KG1 (cell line): ENCODE measurements at regions not wholly inside any gene's neighbourhood (a gene's known extent, or its start where the extent isn't known, plus 50 kb on each side); places are given as distances from the start of the nearest gene placed in this dataset.

Experiments used
- DNase-seq: peaks from one replicate; lab custom pipeline; 2025; lab: John Stamatoyannopoulos, UW

DNA sequence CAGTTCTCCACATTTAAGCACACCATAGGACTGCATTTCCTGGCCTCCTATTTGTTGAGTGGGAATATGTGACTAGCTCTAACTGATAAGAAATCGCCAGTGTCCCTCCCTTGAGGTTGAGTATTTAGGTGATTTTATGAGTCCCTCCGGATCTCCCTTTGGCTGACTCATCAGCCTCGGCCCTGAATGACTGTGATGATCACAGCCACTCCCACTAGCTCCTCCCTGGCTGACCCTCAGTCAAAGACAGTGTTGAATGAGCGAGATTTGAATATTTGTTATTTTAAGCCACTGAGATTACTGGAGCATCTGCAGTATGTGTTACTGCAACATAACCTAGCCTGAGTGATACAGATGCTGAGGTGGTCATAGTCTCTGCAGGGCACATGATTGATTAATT lies 515.3 kb downstream of the EPHB1 start:
- DNase-seq: no peak

DNA sequence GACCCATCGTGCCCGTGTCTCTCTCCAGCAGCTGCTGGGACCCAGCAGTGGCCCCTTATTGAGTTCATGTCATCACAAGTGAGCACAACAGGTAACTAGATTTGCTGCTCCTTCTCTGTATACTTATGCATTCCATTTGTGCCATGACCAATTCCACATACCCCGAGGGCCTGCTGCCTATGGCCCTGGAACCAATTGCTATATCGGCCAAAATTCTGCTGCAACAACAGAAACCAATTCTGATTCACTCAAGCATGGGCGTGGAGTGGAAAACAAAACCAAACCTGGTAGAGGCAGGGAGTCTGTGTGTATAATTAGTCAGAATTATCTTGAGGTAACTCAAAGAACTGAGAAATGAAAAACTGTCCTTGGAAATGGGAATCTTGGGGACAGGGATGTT lies 516.6 kb downstream of the EPHB1 start:
- DNase-seq: no peak

DNA sequence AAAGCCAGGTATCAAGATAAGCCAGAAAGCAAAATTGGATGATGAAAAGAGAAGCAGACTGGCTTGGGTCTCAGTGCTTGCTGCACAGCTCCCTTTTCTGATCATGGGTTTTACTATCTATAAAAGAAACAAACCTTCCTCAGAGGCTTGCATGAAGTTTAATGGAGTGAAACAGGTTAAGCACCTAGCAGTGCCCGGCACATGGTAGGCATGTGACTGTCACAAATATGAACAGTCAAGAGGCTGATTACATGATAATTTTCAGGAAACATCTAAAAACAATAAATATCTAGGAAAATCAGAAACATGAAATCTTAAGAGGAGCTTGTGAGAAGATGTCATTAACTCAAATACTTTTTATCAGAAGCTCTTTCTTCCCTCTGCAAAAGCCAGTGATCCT lies 519.2 kb downstream of the EPHB1 start:
- DNase-seq: no peak

DNA sequence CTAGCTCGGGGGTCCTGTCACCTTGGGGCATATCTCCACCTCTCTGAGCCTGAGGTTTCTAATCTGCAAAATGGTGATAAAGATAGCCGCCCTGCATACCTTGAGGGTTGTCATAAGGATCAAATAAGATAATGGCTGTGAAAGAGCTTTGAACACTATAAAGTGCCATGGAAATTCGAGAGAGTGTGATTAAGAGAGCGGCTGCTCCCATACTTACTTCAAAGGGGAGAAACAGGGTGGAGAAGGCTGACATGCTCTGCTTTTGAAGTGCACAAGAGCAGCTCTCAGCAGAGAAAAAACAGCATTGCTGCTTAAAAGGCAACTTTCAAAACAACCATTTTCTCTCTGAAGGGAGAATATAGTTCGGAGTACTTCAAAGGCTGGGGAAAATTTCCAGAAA lies 529.2 kb downstream of the EPHB1 start:
- no peak for DNase-seq

DNA sequence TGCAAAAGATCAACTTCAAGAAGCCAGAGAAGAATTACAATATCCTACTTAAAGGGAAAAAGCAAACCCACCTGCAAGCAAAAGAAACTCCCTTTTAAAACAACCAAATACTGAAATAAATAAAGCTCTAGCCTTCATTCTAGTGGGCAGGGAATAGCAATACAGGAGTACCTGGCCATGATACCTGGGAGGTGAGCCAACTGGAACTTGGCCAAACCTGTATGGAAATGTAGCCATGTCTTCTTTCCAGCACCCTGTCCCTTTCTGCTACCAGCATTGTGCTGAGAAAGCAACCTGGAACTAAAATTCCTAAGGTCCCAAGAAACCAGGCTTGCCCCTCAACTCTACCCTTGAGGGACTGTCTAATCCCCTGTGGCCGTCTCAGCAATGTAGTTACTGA lies 530.0 kb downstream of the EPHB1 start:
- no peak for DNase-seq

DNA sequence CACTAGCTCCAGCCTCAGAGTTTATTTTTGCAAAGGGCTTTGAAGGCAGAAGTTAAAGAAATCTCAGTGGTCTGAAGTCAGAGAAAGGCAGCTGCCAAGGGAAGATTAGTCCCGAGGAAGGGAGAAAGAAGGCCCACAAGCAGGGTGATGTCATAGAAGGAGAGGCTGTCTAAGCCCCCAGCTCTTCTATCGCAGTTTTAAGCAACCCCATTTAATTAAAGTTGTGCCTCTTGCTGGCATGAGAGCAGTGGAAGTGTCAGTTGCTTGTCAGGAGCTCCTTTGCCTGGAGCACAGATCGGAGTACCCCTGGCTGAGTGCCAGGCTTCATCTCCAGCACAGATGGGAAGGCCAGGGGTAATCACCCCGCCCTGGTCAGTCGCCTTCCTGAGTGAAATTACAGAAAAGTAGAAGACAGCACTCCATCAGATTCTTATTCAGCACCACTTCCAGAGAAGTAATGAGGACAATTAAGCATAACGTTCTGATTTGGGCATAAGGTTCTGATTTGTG lies 530.7 kb downstream of the EPHB1 start:
- no peak for DNase-seq

DNA sequence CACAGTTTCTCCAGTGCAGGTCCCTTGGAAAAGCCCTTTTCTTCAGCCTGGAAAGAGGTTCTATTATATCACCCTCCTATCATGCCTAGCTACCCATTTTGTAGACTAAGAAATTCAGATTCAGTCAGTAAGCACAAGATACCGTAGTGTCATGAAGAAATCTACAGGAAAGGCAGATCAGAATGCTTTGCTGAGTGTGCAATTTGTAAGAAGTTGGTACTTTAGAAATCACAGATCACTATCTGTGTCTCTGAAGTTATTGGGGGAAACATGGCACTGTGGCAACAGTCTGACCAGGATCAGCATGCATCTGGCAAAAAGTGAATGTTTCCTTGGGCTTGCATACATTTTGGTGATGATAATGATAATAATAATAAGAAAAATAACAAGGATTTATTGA lies 531.8 kb downstream of the EPHB1 start:
- no peak for DNase-seq

DNA sequence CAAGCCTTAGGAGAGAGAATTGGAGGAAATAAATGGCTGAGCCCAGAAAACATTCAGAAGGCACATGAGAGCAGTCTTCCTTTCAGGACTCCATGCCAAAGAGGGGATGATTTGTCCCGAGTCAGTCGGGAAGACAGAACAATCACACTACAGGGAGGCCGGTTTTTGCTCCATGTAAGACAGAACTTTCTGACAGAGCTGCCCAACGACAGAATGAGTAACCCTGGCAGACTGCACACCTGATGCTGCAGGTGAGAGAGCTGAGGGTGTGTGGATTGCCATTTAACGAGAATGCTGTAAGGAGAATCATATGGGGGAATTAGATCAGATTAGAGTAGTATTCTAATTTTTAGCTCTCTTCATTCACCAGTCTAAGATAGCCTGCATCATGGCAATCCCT lies 533.0 kb downstream of the EPHB1 start:
- DNase-seq: no peak

DNA sequence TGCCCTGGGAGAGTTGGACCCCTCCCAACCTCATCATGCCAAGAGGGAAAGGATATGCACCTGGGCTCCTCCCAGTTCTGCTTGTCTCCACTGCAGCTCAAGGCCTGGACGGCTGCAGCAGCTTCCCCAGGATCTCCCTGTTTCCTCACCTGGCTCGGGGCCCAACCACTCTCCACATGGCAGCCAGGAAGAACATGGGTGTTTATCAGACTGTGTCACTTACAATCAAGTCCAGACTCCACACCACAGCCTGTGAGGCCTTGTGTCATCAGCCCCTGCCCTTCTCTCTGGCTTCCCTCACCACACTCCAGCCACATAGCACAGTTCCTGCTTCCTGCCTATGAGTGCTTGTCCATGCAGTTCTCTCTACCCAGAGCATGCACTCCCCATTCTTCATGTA lies 534.4 kb downstream of the EPHB1 start:
- DNase-seq: no peak

DNA sequence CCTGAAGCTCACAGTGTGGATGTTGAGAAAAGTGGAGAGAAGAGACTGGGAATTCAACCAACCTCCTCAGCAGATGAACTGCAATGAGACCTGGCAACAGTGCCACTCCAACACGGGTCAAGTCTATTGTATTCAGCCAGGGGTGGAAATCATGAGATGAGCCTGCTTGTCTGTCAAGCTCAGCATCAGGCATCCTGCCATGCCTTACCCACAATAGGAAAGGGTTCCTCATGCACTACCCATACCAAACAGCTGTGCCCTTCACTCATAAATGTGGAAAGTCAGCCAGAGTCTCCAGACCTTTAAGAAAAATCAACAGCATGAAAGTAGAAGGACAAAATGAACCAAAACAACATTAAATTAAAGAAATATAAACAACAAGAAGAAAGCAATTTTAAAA lies 542.1 kb downstream of the EPHB1 start:
- DNase-seq: no peak

DNA sequence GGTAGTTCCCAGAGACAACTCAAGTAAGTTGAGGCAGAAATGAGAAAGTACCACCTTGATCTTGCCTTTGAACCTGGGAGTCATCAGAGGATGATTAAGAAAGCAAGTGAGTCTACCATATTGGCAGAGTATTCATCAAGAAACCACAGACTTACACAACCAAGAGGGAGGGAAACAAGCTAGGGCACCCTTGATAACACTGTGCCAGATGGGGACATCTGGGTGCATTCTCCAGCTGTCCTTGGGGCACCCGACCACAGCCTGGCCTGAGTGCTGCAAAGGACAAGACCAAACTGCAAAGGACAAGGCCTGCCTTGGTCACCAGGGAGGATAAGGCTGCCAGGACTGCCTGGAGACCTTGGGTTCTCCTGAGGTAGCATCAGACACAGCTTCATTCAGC lies 553.6 kb downstream of the EPHB1 start:
- no peak for DNase-seq

DNA sequence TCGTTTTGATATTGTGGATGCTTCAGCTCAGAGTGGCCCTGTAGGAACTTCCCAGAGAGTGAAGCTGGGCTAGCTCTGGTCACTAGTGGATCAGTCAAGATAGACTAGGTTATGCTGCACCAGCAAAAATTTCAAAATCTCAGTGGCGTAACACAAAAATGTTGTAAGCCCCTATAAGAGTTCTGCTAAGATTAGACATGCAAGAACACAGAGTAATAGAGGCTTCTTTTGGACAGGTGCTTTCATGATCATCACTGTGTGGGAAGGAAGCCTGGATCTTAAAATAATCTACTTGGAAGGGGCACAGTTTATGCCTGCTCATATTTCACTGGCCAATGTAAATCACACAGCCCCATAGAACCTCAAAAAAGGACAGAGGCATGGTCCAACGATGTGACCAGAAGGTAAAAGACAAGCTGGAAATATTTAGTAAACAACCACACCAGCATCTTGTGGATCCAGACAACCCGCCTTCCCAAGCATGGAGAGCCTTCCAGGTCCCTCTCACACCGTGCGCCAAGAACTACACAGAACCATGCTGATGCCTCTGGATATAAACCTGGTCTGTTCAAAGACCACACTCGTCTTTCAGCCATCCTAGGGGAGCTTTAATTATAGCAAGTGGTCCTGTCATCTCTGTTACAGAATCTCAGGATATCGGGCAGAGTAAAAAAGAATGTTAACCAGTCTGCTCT lies 554.3 kb downstream of the EPHB1 start:
- DNase-seq: no peak

DNA sequence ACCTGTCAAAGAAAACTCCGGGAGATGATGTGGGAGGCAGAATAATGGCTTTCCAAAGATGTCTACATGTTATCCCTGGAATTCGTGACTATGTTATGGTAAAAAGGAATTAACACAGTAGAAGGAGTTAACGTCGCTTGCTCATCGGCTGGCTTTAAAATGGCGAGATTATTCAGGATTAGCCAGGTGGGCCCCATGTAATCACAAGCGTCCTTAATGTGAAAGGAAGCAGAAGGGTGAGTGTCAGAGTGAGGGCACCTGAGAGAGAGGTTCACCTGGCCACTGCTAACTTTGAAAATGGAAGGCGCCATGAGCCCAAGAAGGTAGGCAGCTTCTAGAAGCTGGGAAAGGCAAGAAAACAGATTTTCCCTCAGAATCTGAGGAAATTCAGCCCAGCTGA lies 557.2 kb downstream of the EPHB1 start:
- no peak for DNase-seq

DNA sequence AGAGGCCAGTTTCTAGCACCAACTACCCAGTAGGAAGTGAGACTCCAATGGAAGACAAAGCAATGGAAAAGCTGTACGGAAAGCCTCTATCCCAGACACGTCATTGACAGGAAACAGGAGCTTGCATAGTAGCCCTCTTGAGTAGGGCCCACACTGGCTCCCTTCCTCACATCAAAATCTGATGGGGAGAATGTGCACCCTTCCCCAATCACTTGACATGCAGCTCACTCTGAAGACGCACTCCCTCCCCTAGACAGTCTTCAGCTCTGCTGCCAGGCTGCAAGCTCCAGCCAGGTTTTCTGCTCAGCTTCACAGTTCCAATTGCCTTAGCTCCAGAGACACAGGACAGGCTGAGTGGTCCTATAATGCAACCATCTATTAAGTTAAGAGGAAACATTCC lies 567.8 kb downstream of the EPHB1 start:
- no peak for DNase-seq

DNA sequence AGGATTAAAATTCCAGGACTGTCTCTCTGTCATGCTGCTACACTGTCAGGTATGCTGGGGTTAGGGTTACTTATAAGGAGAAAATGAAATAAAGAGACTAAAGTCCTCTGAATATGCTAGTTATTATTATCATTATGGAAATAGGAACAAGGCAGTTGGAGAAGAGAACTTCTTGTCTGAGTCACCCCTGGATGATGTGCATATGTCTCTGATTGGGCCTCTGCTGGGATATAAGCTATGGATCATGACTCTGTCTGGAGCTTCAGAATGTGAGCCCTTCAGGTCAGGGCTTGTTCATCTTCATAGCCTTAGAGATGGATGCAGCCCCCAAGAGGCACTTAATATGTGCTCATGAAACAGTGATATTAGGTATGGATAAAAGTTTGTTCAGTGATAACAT lies 569.6 kb downstream of the EPHB1 start:
- DNase-seq: no peak

DNA sequence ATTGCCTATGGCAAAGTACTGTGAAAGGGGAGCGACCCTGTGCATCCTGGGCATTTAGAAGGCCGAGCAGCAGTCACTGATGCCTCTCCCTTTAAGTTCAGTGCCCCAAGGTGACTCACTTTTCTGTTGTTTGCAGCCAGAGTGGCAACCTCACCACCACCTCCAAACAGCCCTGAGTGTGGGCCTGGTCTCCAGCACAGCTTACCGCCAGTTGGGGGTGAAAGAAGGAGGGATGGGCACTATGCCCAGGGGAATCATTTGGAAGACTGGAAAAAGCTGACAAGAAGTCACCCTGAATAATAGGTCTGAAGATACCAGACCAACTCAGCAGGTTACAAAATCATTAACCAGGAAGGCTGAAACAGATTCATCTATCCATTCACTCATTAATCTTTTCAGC lies 571.8 kb downstream of the EPHB1 start:
- no peak for DNase-seq

DNA sequence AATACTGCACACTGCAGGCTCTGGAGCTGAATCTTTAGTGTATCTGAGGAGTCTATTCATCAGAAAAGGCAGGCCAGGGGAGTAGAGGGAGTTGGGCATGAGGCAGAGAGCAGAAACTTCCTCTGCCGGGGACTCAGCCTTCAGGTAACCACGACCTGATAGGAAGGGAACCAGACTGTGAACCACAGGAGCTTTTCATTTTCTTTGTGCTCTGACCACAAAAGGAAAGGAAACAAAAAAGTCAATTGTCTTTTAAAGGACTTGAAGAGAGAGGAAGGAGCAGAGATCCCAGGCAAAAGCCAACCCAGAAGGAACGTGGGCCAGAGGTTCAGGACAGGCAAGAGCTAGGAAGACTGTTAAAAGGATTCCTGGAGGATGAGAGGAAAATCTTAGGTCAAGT lies 573.3 kb downstream of the EPHB1 start:
- no peak for DNase-seq

DNA sequence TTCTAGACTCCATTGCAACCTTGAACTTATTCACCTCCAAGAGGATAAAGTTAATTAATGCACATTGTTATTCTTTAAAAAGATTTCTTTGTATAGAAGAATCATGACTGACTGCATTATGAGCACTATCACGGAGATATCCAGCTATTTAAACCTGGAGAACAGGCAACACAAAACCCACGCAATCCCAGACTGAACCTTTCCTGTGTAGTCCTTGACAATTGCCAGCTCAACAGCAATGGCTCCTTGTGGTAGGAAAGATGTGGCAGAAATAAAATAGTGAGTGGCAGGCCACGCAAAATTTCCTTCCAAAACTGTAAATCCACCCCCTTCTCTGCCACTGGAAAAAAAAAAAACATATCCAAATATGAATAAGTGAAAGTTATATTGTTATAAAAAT lies 573.7 kb downstream of the EPHB1 start:
- no peak for DNase-seq

DNA sequence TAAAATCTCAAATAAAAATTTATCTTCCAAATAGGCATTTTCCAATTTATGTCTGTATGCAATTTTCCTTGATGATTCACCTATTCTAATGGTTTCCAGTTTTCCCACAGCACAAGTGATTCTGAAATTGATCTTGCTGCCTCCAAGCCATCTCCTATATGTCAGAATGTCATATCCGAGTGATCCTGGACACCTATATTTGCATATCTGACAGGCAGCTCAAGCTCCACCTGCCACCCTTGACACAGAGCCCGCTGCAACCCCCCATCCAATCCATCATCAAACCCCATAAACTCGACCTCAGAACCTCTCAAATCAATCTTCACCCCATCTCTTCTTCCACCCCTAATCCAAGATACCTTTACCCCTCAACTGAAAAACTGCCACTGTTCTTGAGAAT lies 579.5 kb downstream of the EPHB1 start:
- DNase-seq: no peak

DNA sequence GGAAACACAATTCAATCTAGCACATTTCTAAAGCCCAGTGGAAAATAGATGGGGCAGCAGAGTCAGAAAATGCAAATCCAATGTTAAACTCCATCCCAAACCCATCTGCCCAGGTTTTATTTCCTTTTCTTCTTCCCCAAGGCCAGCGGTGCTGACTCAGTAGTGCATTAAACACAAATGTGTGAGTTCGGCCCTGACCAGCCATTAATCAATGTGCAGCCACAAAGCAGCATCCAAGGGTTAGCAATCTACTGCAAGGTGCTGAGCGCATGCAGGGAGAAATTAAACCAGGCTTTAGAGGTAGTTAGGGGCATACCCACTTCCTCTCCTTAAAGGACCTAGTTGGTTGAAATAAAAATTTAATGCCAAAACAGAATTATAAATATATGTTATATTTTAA lies 583.3 kb upstream of the PPP2R3A start:
- DNase-seq: no peak

DNA sequence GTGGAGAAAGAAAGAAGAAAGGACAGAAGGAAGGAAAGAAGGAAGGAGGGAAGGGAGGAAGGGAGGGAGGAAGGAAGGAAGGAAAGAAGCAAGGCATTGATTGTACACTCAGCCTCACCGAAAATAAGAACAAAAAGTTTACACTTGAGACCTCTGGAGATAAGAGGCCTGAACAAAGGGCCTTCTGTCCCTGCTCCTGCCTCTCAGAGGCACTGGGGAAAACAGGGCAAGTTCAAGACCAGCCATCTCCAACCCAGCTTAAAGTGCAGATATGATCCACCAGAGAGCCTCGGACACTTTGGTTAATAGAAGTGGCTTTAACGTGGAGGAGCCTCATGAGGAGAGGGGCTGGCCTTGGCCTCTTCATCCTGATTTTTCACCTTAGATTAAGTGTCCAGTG lies 582.9 kb upstream of the PPP2R3A start:
- DNase-seq: no peak

DNA sequence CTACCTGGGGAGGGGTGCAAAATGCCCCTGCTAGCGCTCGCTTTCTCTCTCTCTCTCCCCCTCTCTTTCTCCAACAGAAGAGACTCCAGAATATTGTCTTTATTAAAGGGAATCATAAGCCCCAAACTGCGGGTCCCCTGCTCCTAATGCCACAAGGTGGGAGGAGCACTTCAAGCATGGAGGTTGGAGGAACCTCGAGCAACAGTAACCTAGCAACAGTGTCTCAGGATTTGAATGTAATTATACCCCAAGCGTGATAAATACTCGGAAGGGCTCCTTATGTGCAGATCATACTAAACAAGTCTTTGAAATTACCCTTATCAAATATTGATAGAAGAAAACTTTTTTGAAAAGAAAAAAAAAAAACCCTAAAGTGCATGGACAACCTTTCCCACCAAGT lies 582.2 kb upstream of the PPP2R3A start:
- DNase-seq: no peak

DNA sequence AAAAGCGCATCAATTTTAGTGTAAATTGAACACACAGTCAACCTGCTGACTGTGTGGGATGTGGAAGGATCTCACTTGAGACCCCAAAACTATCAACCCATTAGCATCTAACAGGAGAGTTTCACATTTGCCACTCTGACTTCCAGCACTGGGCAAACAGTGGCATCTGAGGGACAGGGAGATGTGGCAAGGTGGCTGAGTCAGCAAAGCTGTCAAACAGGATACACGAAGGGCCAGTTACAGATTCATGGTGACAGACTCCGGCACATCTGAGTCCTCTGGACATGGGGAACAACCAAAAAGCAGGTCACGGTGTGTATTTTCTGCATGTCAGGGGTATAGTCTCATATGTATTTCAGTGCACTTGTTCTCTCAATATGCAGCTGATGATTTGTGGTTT lies 573.4 kb upstream of the PPP2R3A start:
- DNase-seq: no peak

DNA sequence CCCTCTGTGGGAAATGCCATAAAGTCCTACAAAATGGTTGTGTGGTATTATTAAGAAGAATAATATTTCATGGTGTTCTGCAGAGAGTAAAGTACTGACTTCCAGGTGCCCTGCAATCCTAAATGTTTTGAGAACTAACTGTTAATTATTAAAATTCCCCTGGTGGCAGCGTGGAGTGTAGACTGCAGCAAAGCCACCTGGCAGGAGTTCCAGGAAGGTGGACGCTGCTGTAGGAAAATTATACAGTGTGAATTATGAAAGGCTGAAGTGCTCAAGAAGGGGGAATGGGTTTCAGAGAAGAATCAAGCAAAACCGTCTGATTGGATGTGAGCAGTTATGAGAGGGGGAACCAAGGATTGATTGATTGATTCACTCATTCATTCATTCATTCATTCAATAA lies 572.4 kb upstream of the PPP2R3A start:
- no peak for DNase-seq
